Mesenchymal stem cell (in vitro differentiated cells and primary cell): ENCODE measurements at regions not wholly inside any gene's neighbourhood (a gene's known extent, or its start where the extent isn't known, plus 50 kb on each side); places are given as distances from the start of the nearest gene placed in this dataset.

ENCODE experiments used
- DNase-seq: peaks from one replicate; pipeline ENCODE4 v3.0.0-alpha.2; 2013
- H2AFZ ChIP-seq: one replicate; pipeline ENCODE4 v1.6.1; 2013; ENCODE audit warnings: low read depth, mild to moderate bottlenecking, control low read depth, inconsistent platforms, low read length, moderate library complexity
- H2AK5ac ChIP-seq: 2 replicates; pipeline ENCODE4 v1.6.1; 2013; ENCODE audit warnings: low read length, moderate library complexity, mild to moderate bottlenecking, inconsistent platforms; ENCODE audit not compliant: severe bottlenecking
- H2BK120ac ChIP-seq: one replicate; pipeline ENCODE4 v1.6.1; 2013; ENCODE audit warnings: low read depth, mild to moderate bottlenecking, inconsistent platforms, low read length, moderate library complexity
- H2BK12ac ChIP-seq, 2 experiments: one replicate each; pipeline ENCODE4 v1.6.1; 2013; ENCODE audit warnings: inconsistent platforms in 2 of 2, low read length in 2 of 2, mild to moderate bottlenecking in 2 of 2, moderate library complexity in 2 of 2, control low read depth in 1 of 2
- H2BK15ac ChIP-seq: one replicate; pipeline ENCODE4 v1.6.1; 2013; ENCODE audit warnings: mild to moderate bottlenecking, low read depth, inconsistent platforms; ENCODE audit not compliant: poor library complexity, severe bottlenecking
- H2BK5ac ChIP-seq: 2 replicates; pipeline ENCODE4 v1.6.1; 2013; ENCODE audit warnings: low read depth, mild to moderate bottlenecking, low read length, control low read depth, inconsistent platforms; ENCODE audit not compliant: poor library complexity, severe bottlenecking
- H3K14ac ChIP-seq, 2 experiments: one replicate each; pipeline ENCODE4 v1.6.1; 2013; ENCODE audit warnings: inconsistent platforms in 2 of 2, low read length in 2 of 2, control low read depth in 1 of 2, mild to moderate bottlenecking in 1 of 2, moderate library complexity in 1 of 2
- H3K18ac ChIP-seq, 2 experiments: one replicate each; pipeline ENCODE4 v1.6.1; 2013; ENCODE audit warnings: inconsistent platforms in 2 of 2, low read length in 2 of 2, control low read depth in 1 of 2, low read depth in 1 of 2, mild to moderate bottlenecking in 1 of 2
- H3K23ac ChIP-seq, 2 experiments: one replicate each; pipeline ENCODE4 v1.6.1; 2013; ENCODE audit warnings: inconsistent platforms in 2 of 2, low read length in 2 of 2, mild to moderate bottlenecking in 2 of 2, moderate library complexity in 2 of 2, control low read depth in 1 of 2
- H3K27ac ChIP-seq: 2 replicates; pipeline ENCODE4 v1.5.1; 2013; ENCODE audit warnings: mild to moderate bottlenecking, moderate library complexity, low read length, control low read depth, inconsistent platforms; ENCODE audit not compliant: poor library complexity, severe bottlenecking
- H3K27me3 ChIP-seq, 2 experiments: 2 replicates each; pipeline versions ENCODE4 v1.6.1 to v1.7.0; 2013; ENCODE audit warnings: low read length in 2 of 2, mild to moderate bottlenecking in 2 of 2, moderate library complexity in 2 of 2, control low read depth in 1 of 2, inconsistent platforms in 1 of 2; ENCODE audit not compliant: control insufficient read depth in 1 of 2, insufficient read depth in 1 of 2
- H3K36me3 ChIP-seq, 2 experiments: 2 replicates each; pipeline versions ENCODE4 v1.6.1 to v1.7.0; 2013; ENCODE audit warnings: low read length in 2 of 2, control low read depth in 1 of 2, inconsistent platforms in 1 of 2, low read depth in 1 of 2, mild to moderate bottlenecking in 1 of 2; ENCODE audit not compliant: insufficient read depth in 2 of 2, control insufficient read depth in 1 of 2
- H3K4ac ChIP-seq, 2 experiments: one replicate each; pipeline ENCODE4 v1.6.1; 2013; ENCODE audit warnings: inconsistent platforms in 2 of 2, low read length in 2 of 2, mild to moderate bottlenecking in 2 of 2, moderate library complexity in 2 of 2, control low read depth in 1 of 2, low read depth in 1 of 2
- H3K4me1 ChIP-seq: 2 replicates; pipeline ENCODE4 v1.6.1; 2013; ENCODE audit warnings: low read depth, low read length, control low read depth; ENCODE audit not compliant: control insufficient read depth, insufficient read depth
- H3K4me2 ChIP-seq: 2 replicates; pipeline ENCODE4 v1.6.1; 2013; ENCODE audit warnings: low read length, mild to moderate bottlenecking, inconsistent platforms; ENCODE audit not compliant: poor library complexity, severe bottlenecking
- H3K4me3 ChIP-seq, 2 experiments: 2 replicates each; pipeline versions ENCODE4 v1.5.1 to v1.7.0; 2013; ENCODE audit warnings: low read length in 2 of 2, mild to moderate bottlenecking in 2 of 2, control low read depth in 1 of 2, low read depth in 1 of 2; ENCODE audit not compliant: insufficient read depth in 1 of 2
- H3K79me1 ChIP-seq: replicated peaks from 2 replicates; pipeline ENCODE4 v1.6.1; 2013; ENCODE audit warnings: mild to moderate bottlenecking, control low read depth, low read length, inconsistent platforms; ENCODE audit not compliant: poor library complexity, severe bottlenecking
- H3K9ac ChIP-seq: 2 replicates; pipeline ENCODE4 v1.7.0; 2013; ENCODE audit warnings: mild to moderate bottlenecking, low read length, moderate library complexity
- H3K9me3 ChIP-seq: 2 replicates; pipeline ENCODE4 v1.7.0; 2013; ENCODE audit warnings: mild to moderate bottlenecking, low read length; ENCODE audit not compliant: control insufficient read depth
- H4K8ac ChIP-seq: one replicate; pipeline ENCODE4 v1.6.1; 2013; ENCODE audit warnings: inconsistent platforms, mild to moderate bottlenecking, low read length, moderate library complexity
- H4K91ac ChIP-seq: one replicate; pipeline ENCODE4 v1.6.1; 2013; ENCODE audit warnings: mild to moderate bottlenecking, low read length, inconsistent platforms
- WGBS: methylation state at CpG from one replicate; pipeline ENCODE4 v1.1.7; 2013; ENCODE audit warnings: mixed read lengths; 5-methylcytosine and 5-hydroxymethylcytosine counted together

- Histone ChIP-seq H2BK5ac (no peak overlapping the region), H3K79me1 (no peaks in the 10 kb centered on the region), H4K91ac (no peak overlapping the region), H3K27me3 (no peaks in the 10 kb centered on the region), H2BK15ac (no peak overlapping the region), H3K14ac (no peak overlapping the region), H2AK5ac (no peak overlapping the region), H3K27ac (no peak overlapping the region), H3K9ac (no peak overlapping the region), H2AFZ (no peak overlapping the region), H3K23ac (no peak overlapping the region), H2BK12ac (no peak overlapping the region), H3K9me3 (no peaks in the 10 kb centered on the region), H3K18ac (no peak overlapping the region), H3K4me1 (no peaks in the 10 kb centered on the region), H3K4ac (no peak overlapping the region), H3K4me2 (no peak overlapping the region), H4K8ac (no peak overlapping the region), H3K36me3 (no peaks in the 10 kb centered on the region), H3K4me3 (no peak overlapping the region), H2BK120ac (no peak overlapping the region)
- no peak for DNase-seq
- no CpG with 5 or more reads among the region's 1 CpG for WGBS
Measured at GRCh38 chr3:19060404-19060803, 87.9 kb upstream of the KCNH8 start.

- H2BK5ac ChIP-seq, result no peak overlapping the region
- H3K36me3 ChIP-seq, result no peaks in the 10 kb centered on the region
- H2BK12ac ChIP-seq, result no peak overlapping the region
- no peak overlapping the region for H3K4ac ChIP-seq
- no peak overlapping the region for H3K4me3 ChIP-seq
- no CpG with 5 or more reads among the region's 1 CpG for WGBS
- H3K23ac ChIP-seq, result no peak overlapping the region
- H2AK5ac ChIP-seq, result no peak overlapping the region
- H2BK15ac ChIP-seq, result no peak overlapping the region
- H3K4me2 ChIP-seq, result no peak overlapping the region
- no peak overlapping the region for H2AFZ ChIP-seq
- H3K79me1 ChIP-seq, result no peaks in the 10 kb centered on the region
- no peak overlapping the region for H3K14ac ChIP-seq
- no peaks in the 10 kb centered on the region for H3K27me3 ChIP-seq
- no peak overlapping the region for H4K8ac ChIP-seq
- no peak overlapping the region for H3K27ac ChIP-seq
- H2BK120ac ChIP-seq, result no peak overlapping the region
- DNase-seq, result no peak
- H3K4me1 ChIP-seq, result no peaks in the 10 kb centered on the region
- no peak overlapping the region for H3K9ac ChIP-seq
- no peaks in the 10 kb centered on the region for H3K9me3 ChIP-seq
- H4K91ac ChIP-seq, result no peak overlapping the region
- no peak overlapping the region for H3K18ac ChIP-seq
Measured at GRCh38 chr3:19052874-19053273, 95.4 kb upstream of the KCNH8 start.

GRCh38 chr3:19046440-19046839, 101.9 kb upstream of the KCNH8 start:
- no peak overlapping the region for H2AK5ac ChIP-seq
- no peaks in the 10 kb centered on the region for H3K36me3 ChIP-seq
- H3K9ac ChIP-seq, result no peak overlapping the region
- no peaks in the 10 kb centered on the region for H3K79me1 ChIP-seq
- H3K27ac ChIP-seq, result no peak overlapping the region
- no peaks in the 10 kb centered on the region for H3K27me3 ChIP-seq
- no peak overlapping the region for H2BK120ac ChIP-seq
- no peak overlapping the region for H3K4me2 ChIP-seq
- H2BK12ac ChIP-seq, result no peak overlapping the region
- no peak overlapping the region for H3K4me3 ChIP-seq
- H3K4ac ChIP-seq, result no peak overlapping the region
- H4K8ac ChIP-seq, result no peak overlapping the region
- H3K4me1 ChIP-seq, result no peaks in the 10 kb centered on the region
- DNase-seq, result no peak
- no peak overlapping the region for H3K14ac ChIP-seq
- no peak overlapping the region for H2AFZ ChIP-seq
- no peak overlapping the region for H3K18ac ChIP-seq
- no peaks in the 10 kb centered on the region for H3K9me3 ChIP-seq
- H3K23ac ChIP-seq, result no peak overlapping the region
- H4K91ac ChIP-seq, result no peak overlapping the region
- H2BK5ac ChIP-seq, result no peak overlapping the region
- no peak overlapping the region for H2BK15ac ChIP-seq
- 91% methylated on average over 1 of the region's 1 CpG for WGBS

GRCh38 chr3:19030522-19030839, 117.8 kb upstream of the KCNH8 start:
- no peak overlapping the region for H3K9ac ChIP-seq
- H2AK5ac ChIP-seq, result no peak overlapping the region
- no peaks in the 10 kb centered on the region for H3K36me3 ChIP-seq
- no peaks in the 10 kb centered on the region for H3K9me3 ChIP-seq
- H3K18ac ChIP-seq, result no peak overlapping the region
- no peak overlapping the region for H3K4me3 ChIP-seq
- H2BK15ac ChIP-seq, result no peak overlapping the region
- 83% methylated on average over 3 of the region's 4 CpGs for WGBS
- H2BK5ac ChIP-seq, result no peak overlapping the region
- H3K79me1 ChIP-seq, result no peaks in the 10 kb centered on the region
- H4K91ac ChIP-seq, result no peak overlapping the region
- no peak overlapping the region for H4K8ac ChIP-seq
- no peaks in the 10 kb centered on the region for H3K27me3 ChIP-seq
- H3K4me2 ChIP-seq, result no peak overlapping the region
- H3K4me1 ChIP-seq, result no peaks in the 10 kb centered on the region
- no peak overlapping the region for H3K4ac ChIP-seq
- no peak overlapping the region for H2BK120ac ChIP-seq
- H3K23ac ChIP-seq, result no peak overlapping the region
- no peak overlapping the region for H2BK12ac ChIP-seq
- H3K27ac ChIP-seq, result no peak overlapping the region
- no peak overlapping the region for H3K14ac ChIP-seq
- no peak for DNase-seq
- no peak overlapping the region for H2AFZ ChIP-seq
